Suprapubic skin (tissue), 4 donors: ENCODE measurements at regions not wholly inside any gene's neighbourhood (a gene's known extent, or its start where the extent isn't known, plus 50 kb on each side); places are given as distances from the start of the nearest gene placed in this dataset.

Experiments
- CTCF ChIP-seq, 2 donors: fragments of 200-600 bp in 1 of 2; fragments of 450-650 bp in 1 of 2; sonication (generic) in 1 of 2; IDR thresholded peaks; one replicate each; pipeline ENCODE4 v1.5.1; 2016 to 2019; ENCODE audit warnings: antibody characterized with exemption in 2 of 2, mild to moderate bottlenecking in 1 of 2, moderate library complexity in 1 of 2
- EP300 ChIP-seq: sonication (generic); formaldehyde crosslinking; IDR thresholded peaks from one replicate; pipeline ENCODE4 v1.6.1; 2017; ENCODE audit warnings: antibody characterized with exemption
- POLR2A ChIP-seq, 2 donors: fragments of 450-650 bp; IDR thresholded peaks; one replicate each; pipeline ENCODE4 v1.6.1; 2017; ENCODE audit warnings: antibody characterized with exemption in 2 of 2, mild to moderate bottlenecking in 2 of 2, moderate library complexity in 2 of 2
- POLR2AphosphoS5 ChIP-seq, 3 donors: sonication (generic); formaldehyde crosslinking; IDR thresholded peaks; one replicate each; pipeline ENCODE4 v1.6.1; 2017; ENCODE audit warnings: antibody characterized with exemption in 3 of 3

GRCh38 chr4:146027761-146028160 lies 89.1 kb upstream of the ZNF827 start:
- TF ChIP-seq POLR2AphosphoS5 (IDR thresholded peaks at IDR 0.05): no peak
- TF ChIP-seq CTCF (IDR thresholded peaks at IDR 0.05): no peak
- TF ChIP-seq POLR2A (IDR thresholded peaks at IDR 0.05): no peak
- no peak for TF ChIP-seq EP300
